ENCODE measurements at regions not wholly inside any gene's neighbourhood (a gene's known extent, or its start where the extent isn't known, plus 50 kb on each side); places are given as distances from the start of the nearest gene placed in this dataset.
"Not testable (repeated sequence)": the region's sequence is repeated elsewhere in the genome, so short reads cannot be mapped to it uniquely, and the experiment has no call there.

DNA sequence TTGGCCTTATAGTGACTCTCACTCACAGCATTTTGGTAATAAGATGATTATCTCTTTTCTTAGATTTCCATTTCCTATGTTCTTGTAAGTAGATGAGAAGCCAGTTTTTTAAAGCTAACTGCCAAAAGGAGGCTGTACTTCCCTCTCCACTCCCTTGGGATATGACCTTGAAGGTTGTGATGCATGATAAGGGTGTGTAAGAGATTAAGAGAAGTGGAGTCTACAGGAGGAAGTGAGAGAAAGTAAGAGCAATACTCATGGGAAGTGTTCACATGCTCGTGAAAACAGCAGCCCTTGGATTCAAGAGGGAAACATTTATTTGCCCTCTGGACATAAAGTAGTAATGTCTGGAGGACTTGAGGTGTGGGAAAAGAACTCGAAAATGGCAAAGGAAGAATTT is 171.5 kb downstream of the EVA1A start:
- Histone ChIP-seq H3K9me3 (no peaks in the 10 kb centered on the region), H3K36me3 (no peaks in the 10 kb centered on the region), H3K27me3 (replicated peaks; ENCODE audit: insufficient read depth) (no peaks in the 10 kb centered on the region), H3K27ac (no peak overlapping the region), H3K4me3 (no peak overlapping the region), H3K4me1 (ENCODE audit: control insufficient read depth in 1 of 2, low read depth in 2 of 2) (no peaks in the 10 kb centered on the region)
- DNase-seq (ENCODE audit: low spot score) (no peak), ATAC-seq (ENCODE audit: insufficient number of reproducible peaks, low FRiP score, low read depth) (no peak)
- TF ChIP-seq, protein P1, sequence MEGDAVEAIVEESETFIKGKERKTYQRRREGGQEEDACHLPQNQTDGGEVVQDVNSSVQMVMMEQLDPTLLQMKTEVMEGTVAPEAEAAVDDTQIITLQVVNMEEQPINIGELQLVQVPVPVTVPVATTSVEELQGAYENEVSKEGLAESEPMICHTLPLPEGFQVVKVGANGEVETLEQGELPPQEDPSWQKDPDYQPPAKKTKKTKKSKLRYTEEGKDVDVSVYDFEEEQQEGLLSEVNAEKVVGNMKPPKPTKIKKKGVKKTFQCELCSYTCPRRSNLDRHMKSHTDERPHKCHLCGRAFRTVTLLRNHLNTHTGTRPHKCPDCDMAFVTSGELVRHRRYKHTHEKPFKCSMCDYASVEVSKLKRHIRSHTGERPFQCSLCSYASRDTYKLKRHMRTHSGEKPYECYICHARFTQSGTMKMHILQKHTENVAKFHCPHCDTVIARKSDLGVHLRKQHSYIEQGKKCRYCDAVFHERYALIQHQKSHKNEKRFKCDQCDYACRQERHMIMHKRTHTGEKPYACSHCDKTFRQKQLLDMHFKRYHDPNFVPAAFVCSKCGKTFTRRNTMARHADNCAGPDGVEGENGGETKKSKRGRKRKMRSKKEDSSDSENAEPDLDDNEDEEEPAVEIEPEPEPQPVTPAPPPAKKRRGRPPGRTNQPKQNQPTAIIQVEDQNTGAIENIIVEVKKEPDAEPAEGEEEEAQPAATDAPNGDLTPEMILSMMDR (IDR thresholded peaks at IDR 0.05) = no peak

DNA sequence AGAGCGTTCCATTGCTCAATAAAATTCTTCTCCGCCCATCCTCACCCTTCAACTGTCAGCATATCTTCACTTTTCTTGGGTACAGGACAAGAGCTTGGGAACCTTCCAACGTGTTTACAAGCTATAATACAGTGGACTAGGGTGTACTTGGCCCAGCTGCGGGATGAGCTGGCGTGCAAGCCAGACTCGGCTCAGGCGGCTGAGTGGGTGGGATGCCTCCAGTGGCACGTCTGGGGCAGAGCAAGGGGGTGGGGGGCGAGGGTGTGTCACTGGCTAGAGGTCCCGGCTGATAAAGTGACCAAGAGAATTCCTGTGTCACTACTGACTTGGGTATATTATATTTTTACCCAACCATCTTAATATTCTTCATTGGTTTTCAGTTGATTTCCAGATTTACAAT is 179.7 kb downstream of the EVA1A start:
- Histone ChIP-seq H3K27me3 (replicated peaks; ENCODE audit: insufficient read depth) (no peaks in the 10 kb centered on the region), H3K9me3 (no peaks in the 10 kb centered on the region), H3K4me3 (no peak overlapping the region), H3K4me1 (ENCODE audit: control insufficient read depth in 1 of 2, low read depth in 2 of 2) (no peaks in the 10 kb centered on the region), H3K27ac (no peak overlapping the region), H3K36me3 (no peaks in the 10 kb centered on the region)
- DNase-seq (ENCODE audit: low spot score) (no peak), ATAC-seq (ENCODE audit: insufficient number of reproducible peaks, low FRiP score, low read depth) (no peak)
- TF ChIP-seq, protein P1 (IDR thresholded peaks at IDR 0.05) = no peak

DNA sequence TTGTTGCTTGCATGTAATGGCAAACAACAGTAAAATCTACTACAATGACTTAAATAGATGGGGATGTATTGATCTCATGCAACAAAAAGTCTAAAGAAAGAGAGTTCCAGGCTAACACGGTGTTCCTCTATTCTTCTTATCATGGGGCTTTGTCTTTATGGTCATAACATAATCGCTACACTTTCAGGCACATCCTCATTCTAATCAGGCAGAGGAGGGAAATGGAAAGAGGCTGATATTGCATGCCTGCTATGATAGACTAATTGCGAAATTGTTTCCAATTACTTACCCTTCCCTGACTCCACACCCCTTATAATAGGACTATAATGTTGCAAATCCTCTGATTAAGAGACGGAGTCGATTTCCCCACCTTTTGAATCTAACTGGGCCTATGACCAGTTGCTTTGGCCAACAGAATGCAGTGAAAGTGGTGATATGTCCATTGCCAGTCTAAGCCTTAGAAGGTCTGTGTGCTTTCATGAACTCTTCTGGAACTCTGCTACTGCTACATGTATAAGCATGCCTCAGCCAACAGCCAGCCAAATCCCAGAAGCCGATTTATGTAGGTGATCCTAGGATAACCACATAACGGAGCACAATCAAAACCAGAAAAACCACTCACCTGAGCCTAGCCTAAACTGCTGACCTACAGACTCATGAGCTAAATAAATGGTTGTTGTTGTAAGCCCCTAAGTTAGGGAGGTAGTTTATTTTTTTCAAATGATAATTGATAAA is 180.3 kb upstream of the TACR1 start:
- H3K27me3 ChIP-seq (replicated peaks; ENCODE audit: insufficient read depth) = no peaks in the 10 kb centered on the region
- H3K4me3 ChIP-seq = no peak overlapping the region
- TF ChIP-seq, protein P1 (IDR thresholded peaks at IDR 0.05) = no peak

DNA sequence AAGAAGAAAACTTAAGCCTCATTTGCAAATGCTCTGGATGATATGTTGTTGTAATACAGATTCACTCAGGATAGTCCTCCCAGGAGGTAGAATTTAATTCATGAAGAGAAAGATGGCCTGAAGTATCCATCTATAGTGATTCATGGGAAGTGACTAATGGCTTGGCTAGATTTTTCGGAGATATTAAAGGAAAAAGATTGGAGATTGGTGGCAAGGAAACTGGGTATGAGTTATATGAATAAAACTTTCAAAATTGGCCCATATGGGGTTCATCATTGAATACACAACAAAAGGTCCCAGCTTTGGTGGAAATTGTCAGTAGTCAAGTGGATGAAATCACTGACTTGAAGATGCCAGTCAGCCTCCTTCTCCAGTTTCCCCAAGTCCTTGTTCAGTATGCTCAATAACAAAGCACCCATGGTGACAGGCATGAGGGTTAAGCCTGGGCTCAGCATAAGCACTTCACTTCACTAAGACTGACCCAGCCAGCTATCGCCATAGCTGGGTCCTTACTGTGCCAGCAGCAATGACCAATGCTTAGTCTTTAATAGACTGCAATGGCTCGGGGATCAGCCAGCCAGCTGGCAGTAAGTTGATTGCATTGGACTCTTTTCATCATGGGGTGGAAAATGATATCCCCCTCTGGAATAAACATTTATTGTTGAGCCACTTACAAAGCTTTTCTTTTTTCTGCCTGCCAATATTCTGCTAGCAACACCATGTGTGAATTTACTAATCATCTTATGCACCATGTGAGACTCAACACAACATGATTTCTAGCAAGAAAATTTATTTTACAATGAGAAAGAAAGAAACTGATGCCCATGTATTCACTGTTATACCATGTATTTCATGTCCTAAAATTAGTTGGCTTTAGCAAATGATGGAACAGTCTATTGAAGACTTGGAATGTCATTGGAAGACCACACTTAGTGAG is 176.6 kb upstream of the TACR1 start:
- Histone ChIP-seq H3K27me3 (replicated peaks; ENCODE audit: insufficient read depth) (no peaks in the 10 kb centered on the region), H3K4me3 (no peak overlapping the region), H3K4me1 (ENCODE audit: control insufficient read depth in 1 of 2, low read depth in 2 of 2) (no peaks in the 10 kb centered on the region), H3K9me3 (no peaks in the 10 kb centered on the region), H3K36me3 (no peaks in the 10 kb centered on the region), H3K27ac (no peak overlapping the region)
- ATAC-seq (ENCODE audit: insufficient number of reproducible peaks, low FRiP score, low read depth) (no peak), DNase-seq (ENCODE audit: low spot score) (no peak)
- TF ChIP-seq, protein P1 (IDR thresholded peaks at IDR 0.05) = no peak

More for the DNA sequence above, 180.3 kb upstream of the TACR1 start:
- no peaks in the 10 kb centered on the region for H3K4me1 ChIP-seq (ENCODE audit: control insufficient read depth in 1 of 2, low read depth in 2 of 2)
- no peaks in the 10 kb centered on the region for H3K36me3 ChIP-seq
- H3K9me3 ChIP-seq = no peaks in the 10 kb centered on the region
- ATAC-seq (ENCODE audit: insufficient number of reproducible peaks, low FRiP score, low read depth) = no peak
- H3K27ac ChIP-seq = no peak overlapping the region
- no peak for DNase-seq (ENCODE audit: low spot score)

DNA sequence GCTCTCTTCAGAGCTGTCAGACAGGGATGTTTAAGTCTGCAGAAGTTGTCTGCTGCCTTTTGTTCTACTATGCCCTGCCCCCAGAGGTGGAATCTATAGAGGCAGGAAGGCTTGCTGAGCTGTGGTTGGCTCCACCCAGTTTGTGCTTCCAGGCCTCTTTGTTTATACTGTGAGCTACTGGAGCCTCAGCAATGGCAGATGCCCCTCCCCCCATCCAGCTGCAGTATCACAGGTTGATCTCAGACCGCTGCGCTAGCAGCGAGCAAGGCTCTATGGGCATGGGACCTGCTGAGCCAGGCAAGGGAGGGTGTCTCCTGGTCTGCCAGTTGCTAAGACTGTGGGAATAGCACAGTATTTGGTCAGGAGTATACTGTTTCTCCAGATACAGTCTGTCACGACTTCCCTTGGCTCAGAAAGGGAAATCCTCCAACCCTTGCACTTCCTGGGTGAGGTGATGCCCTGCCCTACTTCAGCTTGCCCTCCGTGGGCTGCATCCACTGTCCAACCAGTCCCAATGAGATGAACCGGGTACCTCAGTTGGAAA is 175.2 kb upstream of the TACR1 start:
- not testable (repeated sequence) for H3K4me3 ChIP-seq; H3K27ac ChIP-seq; H3K27me3 ChIP-seq (replicated peaks; ENCODE audit: insufficient read depth); DNase-seq (ENCODE audit: low spot score); ATAC-seq (ENCODE audit: insufficient number of reproducible peaks, low FRiP score, low read depth); H3K36me3 ChIP-seq; H3K4me1 ChIP-seq (ENCODE audit: control insufficient read depth in 1 of 2, low read depth in 2 of 2); H3K9me3 ChIP-seq

Data from thoracic aorta (tissue), 2 donors.